ENCODE measurements at regions not wholly inside any gene's neighbourhood (a gene's known extent, or its start where the extent isn't known, plus 50 kb on each side); places are given as distances from the start of the nearest gene placed in this dataset.

DNA sequence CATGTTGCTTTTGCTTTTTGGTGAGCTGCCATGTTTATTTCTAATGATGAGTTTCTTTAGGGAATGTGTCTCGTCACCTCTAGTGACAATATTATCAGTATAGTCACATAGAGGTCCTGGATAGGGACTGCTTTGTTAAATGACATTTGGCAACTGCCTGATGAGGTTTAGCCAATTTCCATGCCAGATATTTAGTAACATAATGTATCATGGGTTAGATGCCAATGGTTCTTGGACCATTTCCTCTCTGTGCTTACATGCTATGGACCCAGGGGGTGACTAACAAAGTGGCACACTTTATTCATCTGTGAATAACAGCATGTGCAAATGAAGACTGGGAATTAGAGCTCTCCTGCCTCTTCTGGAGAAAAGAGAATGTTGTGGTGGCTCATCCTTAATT, 56.2 kb upstream of the RAB27B start:
- no peak for DNase-seq

DNA sequence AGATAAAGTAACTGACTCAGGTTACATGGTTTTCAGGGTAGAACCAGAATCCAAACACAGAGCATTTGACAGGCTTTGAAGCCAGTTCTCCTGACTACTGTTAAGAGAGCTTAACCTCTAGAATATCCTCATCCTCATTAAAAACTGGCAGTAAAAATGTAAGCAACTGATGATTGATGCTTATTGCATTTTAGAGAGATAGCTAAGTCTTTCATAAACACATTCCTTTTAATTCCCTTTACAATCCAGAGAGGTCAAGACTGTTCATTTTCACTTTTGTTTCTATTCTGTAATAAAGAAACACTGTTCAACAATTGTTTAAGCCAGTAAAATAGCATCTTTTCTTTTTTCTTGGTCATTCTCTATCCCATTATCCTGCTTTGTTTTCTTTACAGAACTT, 53.9 kb upstream of the RAB27B start:
- no peak for DNase-seq

DNA sequence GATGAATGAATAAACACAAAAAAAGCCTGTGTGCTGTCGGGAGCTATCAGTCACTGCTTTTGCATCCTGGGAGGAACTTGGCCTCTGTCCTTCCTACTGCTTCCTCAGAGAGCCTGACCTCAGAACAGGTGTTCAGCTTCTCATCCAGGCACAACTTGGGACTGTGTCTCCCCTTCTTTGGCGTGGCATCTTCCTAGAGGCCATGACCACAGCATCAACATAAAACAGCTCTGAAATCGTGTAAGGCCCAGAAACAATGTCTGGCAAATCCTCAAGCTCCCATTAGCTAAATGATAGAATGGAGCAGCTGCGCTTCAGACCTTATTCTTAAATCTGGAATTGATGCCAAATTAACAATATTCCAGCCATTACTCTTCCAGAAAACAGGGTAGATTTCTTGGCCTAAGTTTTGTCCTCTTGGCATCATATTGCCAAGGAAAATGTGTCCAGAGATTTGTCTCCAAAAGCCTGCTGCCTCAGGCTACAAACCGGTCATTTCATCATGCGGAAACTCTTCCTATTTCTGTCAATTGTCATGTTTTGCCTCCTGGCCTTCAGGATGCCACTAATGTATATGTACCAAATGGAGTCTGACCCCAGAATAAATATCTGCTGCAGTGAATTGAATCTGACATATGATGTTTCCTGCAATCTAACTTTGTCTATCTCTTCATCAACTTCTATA, 53.2 kb upstream of the RAB27B start:
- no peak for DNase-seq

DNA sequence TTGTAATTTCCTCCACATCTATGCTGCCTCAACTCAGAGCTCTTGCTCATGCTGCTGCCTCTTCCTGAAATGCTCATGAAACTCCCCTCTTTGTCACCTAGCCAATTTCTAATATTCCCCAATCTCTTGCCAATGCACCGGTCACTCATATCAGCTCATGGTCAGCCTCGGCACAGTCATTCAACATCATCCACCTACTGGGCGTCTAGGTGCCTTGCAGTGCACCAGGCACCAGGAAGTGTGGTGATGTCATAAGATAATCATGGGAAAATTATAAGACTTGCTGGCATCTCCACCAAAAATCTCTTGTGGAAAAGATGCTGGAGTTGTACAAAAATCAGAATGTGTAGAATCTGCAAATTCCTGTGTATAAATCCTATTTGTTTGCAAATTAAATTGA, 52.6 kb upstream of the RAB27B start:
- no peak for DNase-seq

DNA sequence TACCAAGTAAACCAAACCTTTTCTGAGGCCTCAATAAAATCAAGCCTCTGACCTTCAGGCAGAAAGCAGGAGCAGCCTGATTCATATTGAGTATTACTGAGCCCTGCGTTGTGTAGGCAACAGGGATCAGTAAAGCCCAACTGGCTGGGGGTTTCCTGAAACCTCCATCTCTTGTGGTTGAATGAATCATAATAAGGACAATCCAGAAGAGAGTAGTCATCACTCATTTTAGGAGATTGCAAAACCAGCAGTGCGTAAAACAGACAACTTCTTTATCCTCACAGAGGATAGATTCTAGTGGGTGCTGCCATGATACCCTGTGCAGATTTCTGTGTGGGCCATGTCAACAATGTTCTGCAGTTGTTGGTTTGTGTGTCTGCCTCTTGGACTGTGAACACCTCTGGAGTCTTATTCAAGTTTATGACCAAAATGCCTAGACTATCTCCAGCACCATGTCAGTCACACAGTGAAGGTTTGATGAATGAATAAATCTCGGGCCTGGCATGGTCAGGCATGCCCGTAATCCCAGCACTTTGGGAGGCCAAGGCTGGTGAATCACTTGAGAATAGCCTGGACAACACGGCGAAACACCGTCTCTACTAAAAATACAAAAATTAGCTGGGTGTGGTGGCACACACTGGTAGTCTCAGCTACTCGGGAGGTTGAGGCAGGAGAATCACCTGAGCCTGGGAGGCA, 51.8 kb upstream of the RAB27B start:
- DNase-seq: peak; percentile 83

DNA sequence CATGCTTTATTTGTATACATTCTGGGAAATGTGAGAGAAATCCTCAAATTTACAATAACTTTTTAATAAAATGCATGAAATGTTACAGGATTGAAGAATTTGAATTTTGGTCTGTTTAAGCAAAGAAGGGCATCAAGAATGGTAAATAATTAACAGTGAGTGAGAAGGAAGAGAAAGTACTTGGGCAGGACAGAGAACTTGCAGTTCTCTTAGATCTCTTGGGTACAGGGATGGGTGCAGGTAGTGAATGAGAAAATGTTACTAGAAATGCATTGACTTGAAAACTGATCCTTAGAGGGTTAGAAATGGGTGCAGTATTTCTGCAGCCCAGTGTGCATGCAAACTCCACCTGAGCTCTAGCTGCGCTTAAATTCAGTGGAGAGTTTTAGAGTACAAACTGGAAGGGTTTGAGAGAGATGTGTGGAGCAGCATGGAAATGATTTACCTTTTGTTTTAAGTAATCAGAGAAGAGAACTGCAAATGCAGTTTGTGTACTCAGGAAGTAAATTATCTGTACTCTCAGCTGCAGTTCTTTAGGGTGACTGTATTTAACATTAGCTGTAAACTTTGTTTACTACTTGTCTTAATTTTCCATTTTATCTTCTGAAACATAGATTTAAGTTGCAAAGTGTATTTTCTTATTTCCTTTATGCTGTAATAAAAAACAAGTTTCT, 51.0 kb upstream of the RAB27B start:
- no peak for DNase-seq

DNA sequence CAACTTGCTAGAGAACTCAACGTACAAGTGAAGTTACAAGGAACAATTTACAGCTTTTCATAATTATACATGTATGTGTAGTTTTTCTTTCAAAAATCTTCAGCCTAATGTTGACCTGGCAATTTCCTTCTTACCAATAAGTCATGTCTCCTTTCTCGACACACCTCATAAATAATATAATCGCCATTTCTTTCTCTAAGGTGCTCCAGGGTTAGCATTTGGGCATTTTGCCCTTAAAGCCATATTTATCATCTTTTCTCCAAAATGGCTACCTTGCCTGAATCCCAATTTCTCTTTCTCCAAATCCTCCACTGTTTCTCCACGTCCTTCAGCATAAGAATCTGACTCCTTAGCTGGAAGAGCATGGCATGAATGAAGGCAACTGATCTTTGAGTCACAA, 50.3 kb upstream of the RAB27B start:
- DNase-seq: no peak
